NB4 (cell line): ENCODE measurements at regions not wholly inside any gene's neighbourhood (a gene's known extent, or its start where the extent isn't known, plus 50 kb on each side); places are given as distances from the start of the nearest gene placed in this dataset.

Experiments used
- MYC ChIP-seq: IDR thresholded peaks from 2 replicates; pipeline ENCODE4 v1.6.1; 2011; ENCODE audit warnings: low read depth, low read length
- TF ChIP-seq, protein P1 (sequence below): IDR thresholded peaks from one replicate; pipeline ENCODE4 v1.5.1; 2012; ENCODE audit warnings: low read depth, low read length

GRCh38 chr10:107502229-107502985, 337.9 kb upstream of the SORCS1 start:
- TF ChIP-seq MYC = no peak
- TF ChIP-seq, protein P1, sequence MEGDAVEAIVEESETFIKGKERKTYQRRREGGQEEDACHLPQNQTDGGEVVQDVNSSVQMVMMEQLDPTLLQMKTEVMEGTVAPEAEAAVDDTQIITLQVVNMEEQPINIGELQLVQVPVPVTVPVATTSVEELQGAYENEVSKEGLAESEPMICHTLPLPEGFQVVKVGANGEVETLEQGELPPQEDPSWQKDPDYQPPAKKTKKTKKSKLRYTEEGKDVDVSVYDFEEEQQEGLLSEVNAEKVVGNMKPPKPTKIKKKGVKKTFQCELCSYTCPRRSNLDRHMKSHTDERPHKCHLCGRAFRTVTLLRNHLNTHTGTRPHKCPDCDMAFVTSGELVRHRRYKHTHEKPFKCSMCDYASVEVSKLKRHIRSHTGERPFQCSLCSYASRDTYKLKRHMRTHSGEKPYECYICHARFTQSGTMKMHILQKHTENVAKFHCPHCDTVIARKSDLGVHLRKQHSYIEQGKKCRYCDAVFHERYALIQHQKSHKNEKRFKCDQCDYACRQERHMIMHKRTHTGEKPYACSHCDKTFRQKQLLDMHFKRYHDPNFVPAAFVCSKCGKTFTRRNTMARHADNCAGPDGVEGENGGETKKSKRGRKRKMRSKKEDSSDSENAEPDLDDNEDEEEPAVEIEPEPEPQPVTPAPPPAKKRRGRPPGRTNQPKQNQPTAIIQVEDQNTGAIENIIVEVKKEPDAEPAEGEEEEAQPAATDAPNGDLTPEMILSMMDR = no peak
